NCI-H774 (cell line): ENCODE measurements at regions not wholly inside any gene's neighbourhood (a gene's known extent, or its start where the extent isn't known, plus 50 kb on each side); places are given as distances from the start of the nearest gene placed in this dataset.

Experiments
- DNase-seq: peaks from one replicate; lab custom pipeline; 2025; lab: John Stamatoyannopoulos, UW

GRCh38 chr6:141451511-141452353, 681.0 kb upstream of the GJE1 start:
- no peak for DNase-seq

- no peak for DNase-seq
Measured at GRCh38 chr6:141451181-141451510, 681.6 kb upstream of the GJE1 start.

DNA sequence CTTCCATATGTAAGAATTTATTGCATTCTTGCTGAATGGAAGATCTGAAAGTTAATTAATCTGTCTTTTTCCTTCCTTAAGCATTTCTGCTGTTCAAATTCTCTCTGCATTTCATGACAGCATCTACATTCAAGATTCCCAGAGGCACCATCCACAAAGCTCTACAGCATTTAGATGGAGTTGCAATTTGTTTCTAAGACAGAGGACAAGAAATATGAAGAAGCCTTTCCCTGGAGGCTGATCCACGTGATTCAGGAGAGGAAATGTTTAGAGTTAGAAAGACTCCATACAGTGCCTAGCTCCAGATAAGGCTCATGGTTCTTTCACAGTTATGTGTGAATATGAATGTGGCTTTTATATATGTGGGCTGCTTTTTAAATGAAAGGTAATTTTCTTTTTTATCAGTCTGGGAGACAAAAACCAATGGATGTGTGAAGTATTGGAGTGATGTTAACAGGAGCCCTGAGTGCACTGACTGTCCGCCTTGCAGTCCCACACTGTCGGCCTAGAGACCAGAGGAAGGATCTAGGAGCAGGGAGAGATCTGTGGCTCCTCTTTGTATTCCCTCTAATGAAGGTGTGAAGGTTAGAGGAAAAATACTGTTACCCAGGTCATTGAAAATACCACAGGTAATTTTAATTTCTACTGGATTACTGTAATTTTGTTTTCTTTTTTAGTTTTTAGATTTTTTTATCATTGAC, 686.6 kb upstream of the GJE1 start:
- DNase-seq = no peak

GRCh38 chr6:141443668-141444289, 688.9 kb upstream of the GJE1 start:
- no peak for DNase-seq

DNA sequence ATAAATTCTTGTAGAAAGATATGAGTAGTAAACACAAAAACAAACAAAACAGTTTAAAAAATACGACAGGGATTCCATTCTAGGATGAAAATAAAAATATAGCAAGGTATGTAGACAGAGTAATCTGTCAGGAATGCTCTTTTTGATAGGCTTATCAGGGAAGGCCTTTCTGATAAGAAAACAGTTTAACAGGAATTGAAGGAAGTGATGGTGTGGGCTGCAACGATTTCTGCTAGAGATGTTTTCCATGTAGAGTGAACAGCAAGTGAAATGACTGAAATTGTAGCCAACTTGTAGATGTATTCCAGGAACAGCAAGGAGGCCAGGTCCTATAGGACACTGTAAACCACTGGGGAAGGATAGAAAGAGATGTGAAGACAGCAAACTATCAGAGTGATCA, 689.7 kb upstream of the GJE1 start:
- no peak for DNase-seq

- DNase-seq = no peak
Measured at GRCh38 chr6:141439513-141439912, 693.2 kb upstream of the GJE1 start.

DNA sequence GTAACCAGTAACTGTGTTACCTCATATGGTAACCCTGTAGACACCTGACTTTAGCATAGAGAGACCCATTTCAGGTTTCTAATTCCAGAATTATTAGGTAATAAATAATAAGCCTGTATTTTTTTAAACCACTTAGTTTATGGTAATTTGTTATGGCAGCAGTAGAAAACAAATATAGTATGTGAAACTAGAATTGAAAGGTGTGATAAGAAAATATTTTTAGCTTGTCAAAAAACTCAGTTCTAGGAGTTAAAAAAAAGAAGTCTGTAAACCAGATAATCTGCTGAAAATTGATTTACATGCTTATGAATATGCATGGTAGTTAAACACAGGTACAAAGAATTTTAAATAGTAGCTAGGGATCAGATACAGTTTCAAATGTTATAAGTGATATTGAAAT, 695.0 kb upstream of the GJE1 start:
- no peak for DNase-seq

DNA sequence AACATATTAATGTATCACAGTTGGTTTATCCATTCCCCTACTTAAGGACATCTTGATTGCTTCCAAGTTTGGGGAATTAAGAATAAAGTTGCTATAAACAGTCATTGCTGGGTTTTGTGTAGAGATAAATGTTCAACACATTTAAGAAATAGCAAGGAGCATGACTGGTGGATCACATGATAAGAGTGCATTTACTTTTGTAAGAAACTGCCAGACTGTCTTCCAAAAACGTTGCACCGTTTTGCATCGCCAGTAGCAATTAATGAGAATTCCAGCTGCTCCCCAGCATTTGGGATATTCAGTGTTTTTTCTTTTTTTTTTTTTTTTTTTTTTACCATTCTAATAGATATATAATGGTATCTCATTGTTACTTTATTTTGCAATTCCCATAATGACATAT, 695.7 kb upstream of the GJE1 start:
- no peak for DNase-seq

GRCh38 chr6:141426400-141426980, 706.2 kb upstream of the GJE1 start:
- DNase-seq = no peak

- no peak for DNase-seq
Measured at GRCh38 chr6:141421378-141421777, 711.3 kb upstream of the GJE1 start.

- no peak for DNase-seq
Measured at GRCh38 chr6:141418076-141418475, 714.6 kb upstream of the GJE1 start.

DNA sequence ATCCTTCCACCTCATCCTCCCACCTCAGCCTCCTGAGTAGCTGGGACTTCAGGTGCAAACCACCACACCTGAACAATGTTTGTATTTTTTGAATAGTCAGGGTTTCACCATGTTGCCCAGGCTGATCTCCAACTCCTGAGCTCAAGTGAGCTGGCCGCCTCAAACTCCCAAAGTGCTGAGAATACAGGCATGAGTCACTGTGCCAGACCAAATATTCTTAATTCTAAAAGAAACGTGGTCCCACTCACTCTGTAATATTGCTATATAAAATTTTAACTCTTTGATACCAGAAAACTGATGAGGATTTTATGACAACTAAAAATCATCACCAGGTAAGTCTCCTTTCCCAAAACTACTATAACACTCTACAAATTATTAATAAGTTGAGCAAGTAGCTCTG, 716.8 kb upstream of the GJE1 start:
- no peak for DNase-seq

DNA sequence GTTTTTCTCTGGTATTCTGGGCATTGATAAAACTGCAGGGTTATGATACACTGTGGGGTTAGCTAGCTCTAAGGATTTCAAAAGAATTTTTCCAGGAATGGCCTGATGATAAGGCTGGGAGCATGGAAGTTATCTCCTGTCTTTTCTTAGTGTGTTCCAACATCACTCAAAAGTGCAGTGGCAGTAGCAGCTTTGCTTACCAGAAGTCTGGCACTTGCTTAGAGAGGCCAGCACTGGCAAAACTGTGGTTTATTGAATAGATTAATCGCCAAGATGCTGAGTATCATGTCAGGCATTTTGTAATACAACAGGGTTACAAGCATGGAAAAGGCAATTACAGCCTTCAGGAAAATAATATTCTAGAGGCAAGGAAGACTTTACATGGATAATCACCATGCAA, 719.5 kb upstream of the GJE1 start:
- no peak for DNase-seq

- no peak for DNase-seq
Measured at GRCh38 chr6:141406761-141407160, 726.0 kb upstream of the GJE1 start.

DNA sequence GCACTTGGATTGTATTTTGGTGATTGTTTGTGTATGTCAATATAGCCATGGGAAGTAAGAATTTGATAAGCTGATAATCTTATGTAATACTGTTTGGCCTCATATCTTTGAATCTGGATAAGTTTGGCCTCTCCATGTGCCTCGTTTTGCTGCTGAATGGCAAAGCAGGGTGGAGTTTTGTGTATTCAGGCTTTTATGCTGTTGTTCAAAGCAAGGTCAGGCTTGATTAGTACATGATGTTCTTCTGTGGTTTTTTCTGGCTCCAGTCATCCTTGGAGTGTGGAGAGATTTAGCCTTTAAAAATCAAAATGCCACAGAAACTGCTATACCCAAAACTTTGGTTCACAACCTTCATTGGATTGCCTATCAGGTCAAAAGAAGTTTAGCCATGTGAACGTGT, 728.9 kb upstream of the GJE1 start:
- no peak for DNase-seq

DNA sequence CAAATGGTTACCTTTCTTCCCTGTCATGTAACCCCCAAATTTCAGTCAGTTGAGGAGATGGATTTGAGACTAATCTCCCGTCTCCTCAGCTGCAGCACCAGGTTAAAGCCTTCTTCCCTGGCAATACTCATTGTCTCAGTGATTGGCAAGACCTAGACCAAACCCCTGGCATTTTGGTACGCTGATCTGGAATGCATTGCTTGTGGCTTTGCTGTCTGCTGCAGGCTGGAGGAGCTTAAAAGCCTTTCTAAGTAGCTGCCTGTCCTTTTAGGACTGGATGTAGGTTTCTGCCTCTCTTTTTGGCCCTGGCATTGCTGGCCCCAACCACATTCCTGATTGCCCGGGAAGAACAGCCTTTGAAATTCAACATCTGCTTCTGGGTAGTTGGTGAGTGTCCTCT, 729.6 kb upstream of the GJE1 start:
- DNase-seq = no peak

DNA sequence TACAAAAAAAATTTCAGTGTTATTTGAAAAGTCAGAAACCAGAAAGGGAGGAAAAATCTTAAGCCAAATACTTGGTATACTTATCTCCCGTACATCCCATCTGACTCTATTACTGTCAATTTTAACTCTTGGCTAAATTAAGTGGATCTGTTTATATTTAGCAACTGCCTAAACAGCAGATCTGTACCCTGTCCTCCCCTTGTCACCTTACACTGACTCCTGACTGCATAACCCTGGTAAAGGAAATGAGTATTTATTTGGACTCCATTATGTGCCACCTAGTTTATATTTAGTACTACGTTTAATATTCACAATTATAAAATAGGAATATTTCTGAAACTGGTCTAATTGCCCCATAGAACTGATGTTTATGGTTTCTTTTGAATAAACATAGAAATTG, 730.2 kb upstream of the GJE1 start:
- DNase-seq = no peak

DNA sequence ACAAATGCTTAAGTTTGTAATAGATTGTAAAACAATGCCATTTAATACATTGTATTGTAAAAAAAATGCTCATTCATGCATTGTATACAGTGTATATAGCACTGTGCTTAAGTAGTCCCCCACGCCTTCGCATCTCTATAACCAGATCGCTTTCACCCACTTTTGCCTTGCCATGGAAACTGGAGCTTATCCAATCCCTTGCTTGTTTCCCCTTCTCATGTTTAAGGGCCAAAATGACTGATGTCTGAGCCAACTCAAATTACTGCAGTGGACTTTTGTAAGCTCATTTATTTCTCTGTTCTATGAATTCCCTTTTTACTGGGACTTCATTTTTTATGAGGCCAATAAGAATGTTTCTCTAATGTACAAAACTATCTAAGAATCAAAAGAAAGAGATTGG, 730.9 kb upstream of the GJE1 start:
- no peak for DNase-seq

DNA sequence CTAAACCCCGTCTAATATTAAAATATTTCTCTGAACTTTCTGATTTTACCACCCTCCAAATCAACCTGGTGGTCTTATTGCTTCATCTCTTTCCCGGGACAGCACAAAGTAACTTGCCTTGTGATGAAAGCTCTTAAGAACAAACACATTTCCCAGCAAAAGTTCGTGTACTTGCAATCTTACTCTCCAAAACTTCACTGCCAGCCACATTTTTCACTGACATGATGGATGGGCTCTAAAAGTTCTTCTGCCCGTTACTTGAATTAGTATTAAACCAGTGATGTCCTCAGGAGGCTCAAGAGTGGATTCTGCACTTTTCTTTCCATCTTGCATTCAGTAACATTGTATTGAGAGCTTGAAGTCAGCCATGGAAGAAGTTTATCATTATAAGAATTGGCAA, 731.6 kb upstream of the GJE1 start:
- DNase-seq = no peak

DNA sequence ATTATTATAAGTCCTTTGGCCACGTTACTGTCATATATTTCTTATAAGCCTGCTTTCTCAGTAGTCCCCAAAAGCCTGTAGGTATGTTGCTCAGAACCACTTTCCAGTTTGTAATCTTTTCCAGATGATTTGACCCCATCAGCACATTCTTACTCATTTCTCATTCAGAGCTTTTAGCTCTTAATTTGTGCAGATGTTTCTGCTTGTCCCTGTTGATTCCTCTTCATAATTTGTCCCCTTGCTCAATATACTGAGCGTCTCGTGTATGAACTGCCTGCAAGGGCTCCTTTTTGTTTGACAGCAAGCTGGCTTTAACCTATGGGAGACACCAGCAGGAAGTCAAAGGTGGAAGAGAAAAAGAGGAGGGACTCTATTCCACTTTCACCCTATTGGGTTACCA, 733.8 kb upstream of the GJE1 start:
- DNase-seq = no peak

DNA sequence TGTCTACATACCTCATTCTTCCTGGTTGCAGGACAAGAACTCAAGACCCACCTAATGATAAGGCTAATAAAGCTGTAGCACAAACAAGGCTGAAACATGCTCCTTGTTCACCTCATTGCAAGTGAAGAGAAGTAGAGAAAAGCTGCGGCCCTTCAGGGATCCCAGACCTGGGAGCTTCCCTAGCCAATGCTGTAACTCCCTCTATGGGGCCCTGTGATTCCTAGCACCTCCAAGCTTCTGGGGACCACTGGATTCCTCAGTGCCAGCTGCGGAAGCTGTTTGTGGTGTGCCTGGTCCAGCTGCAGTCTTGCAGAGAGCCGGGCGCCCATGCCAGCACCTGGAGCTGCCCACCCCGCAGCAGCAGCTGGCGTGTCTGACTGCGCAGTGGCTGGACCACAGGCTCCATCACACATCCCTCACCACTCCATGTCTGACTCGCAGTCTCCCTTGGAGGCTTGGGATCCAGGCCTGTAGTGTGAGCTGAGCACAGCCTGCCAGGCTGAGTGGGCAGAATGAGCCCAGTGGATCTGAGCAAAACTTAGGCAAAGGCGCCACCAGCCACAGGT, 737.2 kb upstream of the GJE1 start:
- no peak for DNase-seq

DNA sequence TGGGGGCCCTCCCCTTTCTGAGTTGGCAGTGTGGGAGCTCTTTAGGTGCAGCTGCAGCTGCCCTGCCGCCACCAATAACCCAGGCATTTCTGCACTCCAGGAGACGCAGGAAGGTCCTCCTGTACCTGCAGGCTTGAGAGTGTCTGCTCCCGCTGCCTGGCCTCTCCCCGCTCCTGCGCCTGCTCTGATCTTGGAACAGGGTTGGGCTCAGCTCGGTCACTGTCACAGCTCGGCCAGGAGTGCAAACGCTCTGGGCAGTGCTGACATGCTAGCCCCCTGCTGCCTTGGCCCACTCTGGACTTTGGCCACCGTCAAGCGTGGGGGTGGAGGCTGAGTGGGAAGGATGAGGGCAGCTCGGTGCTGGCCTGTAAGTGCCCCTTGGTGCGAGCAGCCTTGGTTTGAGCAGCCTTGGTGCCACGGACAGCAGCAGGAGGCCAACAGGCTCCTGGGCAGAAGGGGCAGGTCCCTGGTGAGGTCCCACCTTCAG, 738.1 kb upstream of the GJE1 start:
- no peak for DNase-seq

- DNase-seq = no peak
Measured at GRCh38 chr6:141394125-141394536, 738.6 kb upstream of the GJE1 start.
